ENCODE measurements at regions not wholly inside any gene's neighbourhood (a gene's known extent, or its start where the extent isn't known, plus 50 kb on each side); places are given as distances from the start of the nearest gene placed in this dataset.

DNA sequence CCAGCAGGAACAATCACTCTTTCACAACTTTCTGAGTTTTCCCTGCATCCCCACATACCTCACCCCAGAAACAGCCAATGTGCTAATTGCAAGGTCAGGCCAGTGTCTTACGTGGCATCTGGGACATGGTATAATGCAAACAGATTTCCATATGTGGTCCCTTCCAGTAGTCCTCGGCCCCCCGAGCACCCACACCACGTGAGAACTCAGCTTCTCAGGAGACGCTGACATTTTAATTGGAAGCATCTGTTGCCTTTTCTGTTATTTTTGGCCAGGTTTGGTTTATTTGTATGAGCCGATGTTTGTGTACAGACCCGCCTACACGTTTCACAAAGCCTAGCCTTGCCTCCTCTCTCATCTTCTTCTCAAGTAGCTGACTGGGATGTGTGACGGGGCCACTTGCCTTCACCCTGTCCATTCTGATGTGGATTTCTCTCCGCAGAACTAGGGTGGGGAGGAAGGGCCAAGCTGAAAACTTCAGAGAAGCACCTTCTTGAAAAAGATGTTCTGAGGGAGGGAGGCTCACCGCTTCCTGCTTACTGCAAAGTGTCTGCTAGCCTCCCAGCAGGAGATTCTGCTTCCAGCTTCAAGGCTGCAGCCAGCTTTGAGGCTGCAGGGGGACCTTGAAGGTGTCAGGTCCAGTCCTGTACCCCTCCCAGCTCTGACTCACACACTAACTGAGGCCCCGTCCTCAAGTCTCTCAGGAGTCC lies 109.6 kb upstream of the SLC14A2 start:
- no peaks in the 10 kb centered on the region for H3K9me3 ChIP-seq (replicated peaks in 1 of 2; ENCODE audit: control insufficient read depth in 1 of 2, insufficient read depth in 1 of 2, low read length in 2 of 2)
- no peaks in the 10 kb centered on the region for H3K27me3 ChIP-seq (ENCODE audit: control insufficient read depth in 2 of 2, insufficient read depth in 2 of 2, low read length in 2 of 2)
- no peak overlapping the region for H3K4me3 ChIP-seq (replicated peaks in 1 of 3; ENCODE audit: low read depth in 2 of 3, low read length in 3 of 3)
- Mint-ChIP-seq H3K36me3 (no peaks in the 10 kb centered on the region), H3K27ac (peak overlapping the region in 2 of 7 donors; percentile 12 to 45), H3K4me1 (peaks cover 2% of the 10 kb centered on the region), H3K9me3 (peaks cover 0 to 6% (median 0%) of the 10 kb centered on the region in 7 donors), H3K27me3 (ENCODE audit: low read depth in 3 of 3) (peaks cover 0 to 2% (median 0%) of the 10 kb centered on the region in 3 donors), H3K4me3 (no peak overlapping the region)
- no peaks in the 10 kb centered on the region for H3K4me1 ChIP-seq (ENCODE audit: control insufficient read depth in 1 of 2, insufficient read depth in 2 of 2, low read length in 2 of 2)
- TF ChIP-seq, protein P1, sequence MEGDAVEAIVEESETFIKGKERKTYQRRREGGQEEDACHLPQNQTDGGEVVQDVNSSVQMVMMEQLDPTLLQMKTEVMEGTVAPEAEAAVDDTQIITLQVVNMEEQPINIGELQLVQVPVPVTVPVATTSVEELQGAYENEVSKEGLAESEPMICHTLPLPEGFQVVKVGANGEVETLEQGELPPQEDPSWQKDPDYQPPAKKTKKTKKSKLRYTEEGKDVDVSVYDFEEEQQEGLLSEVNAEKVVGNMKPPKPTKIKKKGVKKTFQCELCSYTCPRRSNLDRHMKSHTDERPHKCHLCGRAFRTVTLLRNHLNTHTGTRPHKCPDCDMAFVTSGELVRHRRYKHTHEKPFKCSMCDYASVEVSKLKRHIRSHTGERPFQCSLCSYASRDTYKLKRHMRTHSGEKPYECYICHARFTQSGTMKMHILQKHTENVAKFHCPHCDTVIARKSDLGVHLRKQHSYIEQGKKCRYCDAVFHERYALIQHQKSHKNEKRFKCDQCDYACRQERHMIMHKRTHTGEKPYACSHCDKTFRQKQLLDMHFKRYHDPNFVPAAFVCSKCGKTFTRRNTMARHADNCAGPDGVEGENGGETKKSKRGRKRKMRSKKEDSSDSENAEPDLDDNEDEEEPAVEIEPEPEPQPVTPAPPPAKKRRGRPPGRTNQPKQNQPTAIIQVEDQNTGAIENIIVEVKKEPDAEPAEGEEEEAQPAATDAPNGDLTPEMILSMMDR (IDR thresholded peaks at IDR 0.05): no peak
- H3K9ac ChIP-seq (ENCODE audit: insufficient read depth, low read length, poor library complexity, severe bottlenecking): no peak overlapping the region
- intact Hi-C loops (cut with micrococcal nuclease): no loop called here
- no peak for DNase-seq
- no peaks in the 10 kb centered on the region for H3K79me2 ChIP-seq (ENCODE audit: insufficient read depth, low read length)
- H3K36me3 ChIP-seq (replicated peaks in 1 of 2; ENCODE audit: control insufficient read depth in 1 of 2, insufficient read depth in 2 of 2, low read length in 2 of 2): no peaks in the 10 kb centered on the region
- H4K20me1 ChIP-seq (ENCODE audit: insufficient read depth, low read length): no peaks in the 10 kb centered on the region
- no peak overlapping the region for H3K4me2 ChIP-seq (replicated peaks; ENCODE audit: extremely low read depth, low read length, poor library complexity, severe bottlenecking)
- H2AFZ ChIP-seq (ENCODE audit: insufficient read depth, low read depth, low read length, poor library complexity, severe bottlenecking): no peak overlapping the region
- no peak overlapping the region for H3K27ac ChIP-seq (ENCODE audit: low read depth in 1 of 2, low read length in 2 of 2)
- 73% methylated on average over 7 of the region's 12 CpGs for WGBS (ENCODE audit: insufficient coverage)

DNA sequence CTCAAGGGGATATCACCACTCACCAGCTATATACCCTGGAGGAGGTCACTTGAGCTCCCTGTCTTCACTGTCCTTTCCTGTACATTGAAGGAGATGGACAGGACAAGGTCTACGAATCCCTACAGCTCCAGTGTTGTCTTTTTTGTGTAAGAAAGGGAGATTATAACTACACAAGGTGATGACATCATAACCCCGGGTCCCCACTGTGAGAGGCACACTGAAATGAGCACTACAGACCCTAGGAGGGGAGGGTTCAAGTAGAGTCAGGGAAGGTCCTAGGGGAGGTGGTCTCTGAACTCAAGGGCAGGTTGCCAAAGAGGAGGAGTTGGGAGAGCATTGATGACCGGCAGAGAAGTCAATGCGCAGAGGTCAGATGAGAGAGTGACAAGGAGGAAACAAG lies 108.3 kb upstream of the SLC14A2 start:
- Histone ChIP-seq H3K9me3 (replicated peaks in 1 of 2; ENCODE audit: control insufficient read depth in 1 of 2, insufficient read depth in 1 of 2, low read length in 2 of 2) (no peaks in the 10 kb centered on the region), H3K4me3 (replicated peaks in 1 of 3; ENCODE audit: low read depth in 2 of 3, low read length in 3 of 3) (no peak overlapping the region), H3K4me1 (ENCODE audit: control insufficient read depth in 1 of 2, insufficient read depth in 2 of 2, low read length in 2 of 2) (no peaks in the 10 kb centered on the region), H3K27ac (ENCODE audit: low read depth in 1 of 2, low read length in 2 of 2) (no peak overlapping the region), H3K36me3 (replicated peaks in 1 of 2; ENCODE audit: control insufficient read depth in 1 of 2, insufficient read depth in 2 of 2, low read length in 2 of 2) (no peaks in the 10 kb centered on the region), H3K79me2 (ENCODE audit: insufficient read depth, low read length) (no peaks in the 10 kb centered on the region), H3K9ac (ENCODE audit: insufficient read depth, low read length, poor library complexity, severe bottlenecking) (no peak overlapping the region), H3K4me2 (replicated peaks; ENCODE audit: extremely low read depth, low read length, poor library complexity, severe bottlenecking) (no peak overlapping the region), H4K20me1 (ENCODE audit: insufficient read depth, low read length) (no peaks in the 10 kb centered on the region), H2AFZ (ENCODE audit: insufficient read depth, low read depth, low read length, poor library complexity, severe bottlenecking) (no peak overlapping the region), H3K27me3 (ENCODE audit: control insufficient read depth in 2 of 2, insufficient read depth in 2 of 2, low read length in 2 of 2) (no peaks in the 10 kb centered on the region)
- Mint-ChIP-seq H3K27me3 (ENCODE audit: low read depth in 3 of 3) (no peaks in the 10 kb centered on the region), H3K36me3 (no peaks in the 10 kb centered on the region), H3K4me1 (peaks cover 2% of the 10 kb centered on the region), H3K4me3 (no peak overlapping the region), H3K27ac (no peak overlapping the region), H3K9me3 (peaks cover 0 to 6% (median 0%) of the 10 kb centered on the region in 7 donors)
- DNase-seq: no peak
- 100% methylated on average over 3 of the region's 4 CpGs for WGBS (ENCODE audit: insufficient coverage)
- intact Hi-C loops (cut with micrococcal nuclease): no loop called here
- TF ChIP-seq, protein P1 (IDR thresholded peaks at IDR 0.05): no peak
